Thyroid gland (tissue), 4 donors: ENCODE measurements at regions not wholly inside any gene's neighbourhood (a gene's known extent, or its start where the extent isn't known, plus 50 kb on each side); places are given as distances from the start of the nearest gene placed in this dataset.

Experiments used
- DNase-seq, 2 donors: peaks; one replicate each; pipeline ENCODE4 v3.0.0-alpha.2; 2019
- H3K27ac ChIP-seq, 3 donors: fragments of 200-600 bp; sonication (generic); 1 replicate in 2 of 3; 2 replicates in 1 of 3; pipeline ENCODE4 v1.5.1; 2016 to 2019; ENCODE audit warnings: mild to moderate bottlenecking in 1 of 3, moderate library complexity in 1 of 3
- H3K27me3 ChIP-seq: fragments of 200-600 bp; sonication (generic); one replicate; pipeline ENCODE4 v1.5.1; 2019
- H3K36me3 ChIP-seq, 2 donors: fragments of 200-600 bp; sonication (generic); one replicate each; pipeline ENCODE4 v1.5.1; 2016 to 2019
- H3K4me1 ChIP-seq, 2 donors: fragments of 200-600 bp; sonication (generic); one replicate each; pipeline ENCODE4 v1.5.1; 2017 to 2019
- H3K4me3 ChIP-seq, 3 donors: fragments of 200-600 bp; sonication (generic); replicated peaks in 1 of 3; 1 replicate in 2 of 3; 2 replicates in 1 of 3; pipeline ENCODE4 v1.5.1; 2016; ENCODE audit warnings: mild to moderate bottlenecking in 1 of 3
- H3K9me3 ChIP-seq: fragments of 200-600 bp; sonication (generic); one replicate; pipeline ENCODE4 v1.5.1; 2017
- POLR2A ChIP-seq, 2 donors: fragments of 450-650 bp; IDR thresholded peaks; one replicate each; pipeline ENCODE4 v1.6.1; 2017; ENCODE audit warnings: antibody characterized with exemption in 2 of 2, mild to moderate bottlenecking in 2 of 2, moderate library complexity in 1 of 2
- WGBS, 2 donors: methylation state at CpG; one replicate each; pipeline ENCODE4 v1.1.5; 2017; 5-methylcytosine and 5-hydroxymethylcytosine counted together
- intact Hi-C: fragments of 100-400 bp; cut with DNase I; formaldehyde crosslinking; loops from one replicate; pipeline ENCODE4 v1.15.1; 2023
- TF ChIP-seq, protein P1 (sequence below), 6 experiments: fragments of 200-600 bp in 3 of 6; fragments of 450-650 bp in 3 of 6; sonication (generic) in 3 of 6; IDR thresholded peaks; one replicate each; pipeline ENCODE4 v1.5.1; 2016 to 2019; ENCODE audit warnings: antibody characterized with exemption in 6 of 6, mild to moderate bottlenecking in 2 of 6, inconsistent platforms in 1 of 6, moderate library complexity in 1 of 6

GRCh38 chr7:136637813-136638212, 230.6 kb upstream of the CHRM2 start:
- Histone ChIP-seq H3K27ac (no peak overlapping the region), H3K4me3 (no peak overlapping the region), H3K9me3 (no peaks in the 10 kb centered on the region), H3K27me3 (no peaks in the 10 kb centered on the region), H3K36me3 (no peaks in the 10 kb centered on the region), H3K4me1 (no peaks in the 10 kb centered on the region)
- no peak for DNase-seq
- 77 to 83% methylated on average over 2 of the region's 2 CpGs for WGBS, 2 donors
- intact Hi-C loops, result no loop called here
- TF ChIP-seq POLR2A (IDR thresholded peaks at IDR 0.05), result no peak
- TF ChIP-seq, protein P1, sequence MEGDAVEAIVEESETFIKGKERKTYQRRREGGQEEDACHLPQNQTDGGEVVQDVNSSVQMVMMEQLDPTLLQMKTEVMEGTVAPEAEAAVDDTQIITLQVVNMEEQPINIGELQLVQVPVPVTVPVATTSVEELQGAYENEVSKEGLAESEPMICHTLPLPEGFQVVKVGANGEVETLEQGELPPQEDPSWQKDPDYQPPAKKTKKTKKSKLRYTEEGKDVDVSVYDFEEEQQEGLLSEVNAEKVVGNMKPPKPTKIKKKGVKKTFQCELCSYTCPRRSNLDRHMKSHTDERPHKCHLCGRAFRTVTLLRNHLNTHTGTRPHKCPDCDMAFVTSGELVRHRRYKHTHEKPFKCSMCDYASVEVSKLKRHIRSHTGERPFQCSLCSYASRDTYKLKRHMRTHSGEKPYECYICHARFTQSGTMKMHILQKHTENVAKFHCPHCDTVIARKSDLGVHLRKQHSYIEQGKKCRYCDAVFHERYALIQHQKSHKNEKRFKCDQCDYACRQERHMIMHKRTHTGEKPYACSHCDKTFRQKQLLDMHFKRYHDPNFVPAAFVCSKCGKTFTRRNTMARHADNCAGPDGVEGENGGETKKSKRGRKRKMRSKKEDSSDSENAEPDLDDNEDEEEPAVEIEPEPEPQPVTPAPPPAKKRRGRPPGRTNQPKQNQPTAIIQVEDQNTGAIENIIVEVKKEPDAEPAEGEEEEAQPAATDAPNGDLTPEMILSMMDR (IDR thresholded peaks at IDR 0.05), result no peak

- H3K36me3 ChIP-seq, result no peaks in the 10 kb centered on the region
- 69 to 77% methylated on average over 3 of the region's 3 CpGs for WGBS, 2 donors
- no peaks in the 10 kb centered on the region for H3K27me3 ChIP-seq
- TF ChIP-seq POLR2A (IDR thresholded peaks at IDR 0.05), result no peak
- TF ChIP-seq, protein P1 (IDR thresholded peaks at IDR 0.05), result no peak
- no peaks in the 10 kb centered on the region for H3K9me3 ChIP-seq
- H3K27ac ChIP-seq, result no peak overlapping the region
- intact Hi-C loops, result no loop called here
- H3K4me1 ChIP-seq, result no peaks in the 10 kb centered on the region
- DNase-seq, result no peak
- H3K4me3 ChIP-seq, result no peak overlapping the region
Observed at GRCh38 chr7:136635751-136636150, 232.7 kb upstream of the CHRM2 start.

- Histone ChIP-seq H3K4me1 (no peaks in the 10 kb centered on the region), H3K27me3 (no peaks in the 10 kb centered on the region), H3K27ac (no peak overlapping the region), H3K4me3 (no peak overlapping the region), H3K36me3 (no peaks in the 10 kb centered on the region), H3K9me3 (no peaks in the 10 kb centered on the region)
- no peak for TF ChIP-seq POLR2A (IDR thresholded peaks at IDR 0.05)
- TF ChIP-seq, protein P1 (IDR thresholded peaks at IDR 0.05), result no peak
- DNase-seq, result no peak
- intact Hi-C loops, result no loop called here
Observed at GRCh38 chr7:136618818-136619217, 249.6 kb upstream of the CHRM2 start.

GRCh38 chr7:136617176-136617575, 251.3 kb upstream of the CHRM2 start:
- DNase-seq, result no peak
- 71 to 77% methylated on average over 2 of the region's 2 CpGs for WGBS, 2 donors
- Histone ChIP-seq H3K27ac (no peak overlapping the region), H3K4me1 (no peaks in the 10 kb centered on the region), H3K36me3 (no peaks in the 10 kb centered on the region), H3K9me3 (no peaks in the 10 kb centered on the region), H3K27me3 (no peaks in the 10 kb centered on the region), H3K4me3 (no peak overlapping the region)
- intact Hi-C loops, result no loop called here
- no peak for TF ChIP-seq POLR2A (IDR thresholded peaks at IDR 0.05)
- TF ChIP-seq, protein P1 (IDR thresholded peaks at IDR 0.05), result no peak

- Histone ChIP-seq H3K27me3 (no peaks in the 10 kb centered on the region), H3K27ac (no peak overlapping the region), H3K9me3 (no peaks in the 10 kb centered on the region), H3K4me1 (no peaks in the 10 kb centered on the region), H3K4me3 (no peak overlapping the region), H3K36me3 (no peaks in the 10 kb centered on the region)
- 72 to 84% methylated on average over 2 of the region's 2 CpGs for WGBS, 2 donors
- intact Hi-C loops, result no loop called here
- DNase-seq, result no peak
- TF ChIP-seq POLR2A (IDR thresholded peaks at IDR 0.05), result no peak
- TF ChIP-seq, protein P1 (IDR thresholded peaks at IDR 0.05), result no peak
Observed at GRCh38 chr7:136605532-136606329, 262.7 kb upstream of the CHRM2 start.
